Activated naive CD8-positive, alpha-beta T cell treated with anti-CD3 and anti-CD28 coated beads for 36 hours (primary cell): ENCODE measurements at regions not wholly inside any gene's neighbourhood (a gene's known extent, or its start where the extent isn't known, plus 50 kb on each side); places are given as distances from the start of the nearest gene placed in this dataset.

Source experiments
- DNase-seq: peaks from one replicate; pipeline ENCODE4 v3.0.0; 2021
- H3K27ac Mint-ChIP-seq: one replicate; pipeline ENCODE4 v1.8.0; 2022; ENCODE audit warnings: mild to moderate bottlenecking, moderate library complexity, mixed read lengths
- H3K27me3 Mint-ChIP-seq: one replicate; pipeline ENCODE4 v1.8.0; 2022; ENCODE audit warnings: mild to moderate bottlenecking, mixed read lengths
- H3K36me3 Mint-ChIP-seq: one replicate; pipeline ENCODE4 v1.8.0; 2021; ENCODE audit warnings: mild to moderate bottlenecking, mixed read lengths
- H3K4me1 Mint-ChIP-seq: one replicate; pipeline ENCODE4 v1.8.0; 2021; ENCODE audit warnings: mixed read lengths
- H3K4me3 Mint-ChIP-seq: one replicate; pipeline ENCODE4 v1.8.0; 2022; ENCODE audit warnings: mild to moderate bottlenecking, moderate library complexity, mixed read lengths
- H3K9me3 Mint-ChIP-seq: one replicate; pipeline ENCODE4 v1.8.0; 2022; ENCODE audit warnings: mixed read lengths

DNA sequence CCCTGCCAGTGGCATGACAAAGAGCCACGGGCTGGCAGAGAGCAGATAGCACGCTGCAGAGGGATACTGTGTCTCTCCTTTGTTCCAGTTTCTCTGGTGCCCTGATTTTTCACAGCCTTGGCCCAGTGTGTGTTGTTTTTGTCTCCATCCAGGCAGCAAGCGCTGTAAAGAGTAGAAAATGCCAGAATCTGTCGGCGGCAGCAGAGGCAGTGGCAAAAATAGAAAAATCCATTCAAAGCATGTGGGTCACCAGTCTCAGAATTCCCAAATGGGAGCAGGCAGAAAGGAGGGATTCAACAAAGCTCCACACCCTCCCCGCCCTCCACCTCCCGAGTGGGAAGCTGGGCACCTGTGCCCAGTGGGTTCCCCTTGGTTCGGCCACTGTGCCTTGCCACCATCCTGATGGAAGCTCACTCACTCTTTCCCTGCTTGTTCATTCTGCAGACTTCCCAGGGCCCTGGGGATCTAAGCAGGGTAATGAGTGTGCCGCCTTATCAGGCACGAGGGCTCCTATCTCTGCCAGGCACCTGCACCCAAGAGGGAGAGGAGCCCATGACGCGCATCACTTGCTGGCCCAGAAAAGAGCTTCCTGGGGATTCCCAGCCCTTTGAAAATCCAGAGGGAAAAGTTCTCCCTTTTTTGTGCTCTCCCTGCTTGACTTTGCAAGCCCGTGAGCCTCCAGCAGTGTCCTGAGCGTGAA, 416.9 kb downstream of the IRS2 start:
- H3K36me3 Mint-ChIP-seq = no peaks in the 10 kb centered on the region
- no peaks in the 10 kb centered on the region for H3K4me1 Mint-ChIP-seq
- no peak overlapping the region for H3K27ac Mint-ChIP-seq
- peaks cover 2% of the 10 kb centered on the region for H3K9me3 Mint-ChIP-seq
- H3K4me3 Mint-ChIP-seq = no peak overlapping the region
- no peak for DNase-seq
- peaks cover 14% of the 10 kb centered on the region for H3K27me3 Mint-ChIP-seq

DNA sequence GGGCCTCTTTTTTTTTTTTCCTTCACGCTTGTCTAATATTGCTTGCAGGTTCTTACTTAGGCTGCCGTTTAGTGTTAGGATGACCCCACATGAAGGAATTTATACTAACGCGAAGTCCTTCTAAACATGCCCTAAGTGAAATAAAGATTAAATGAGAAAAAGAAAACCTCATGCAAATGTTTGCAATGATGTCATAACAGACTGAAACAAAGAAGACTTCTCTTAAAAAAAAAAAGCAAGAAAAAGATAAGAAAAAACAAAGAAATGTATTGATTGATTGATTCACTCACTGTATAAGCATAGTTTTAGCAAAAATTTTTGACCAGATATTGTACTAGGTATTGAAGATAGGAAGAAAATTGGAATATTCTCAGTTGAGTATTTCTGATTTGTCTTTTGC, 418.2 kb downstream of the IRS2 start:
- Mint-ChIP-seq H3K27ac (no peak overlapping the region), H3K4me3 (no peak overlapping the region), H3K9me3 (peaks cover 2% of the 10 kb centered on the region), H3K4me1 (no peaks in the 10 kb centered on the region), H3K27me3 (peaks cover 7% of the 10 kb centered on the region), H3K36me3 (no peaks in the 10 kb centered on the region)
- DNase-seq = no peak

DNA sequence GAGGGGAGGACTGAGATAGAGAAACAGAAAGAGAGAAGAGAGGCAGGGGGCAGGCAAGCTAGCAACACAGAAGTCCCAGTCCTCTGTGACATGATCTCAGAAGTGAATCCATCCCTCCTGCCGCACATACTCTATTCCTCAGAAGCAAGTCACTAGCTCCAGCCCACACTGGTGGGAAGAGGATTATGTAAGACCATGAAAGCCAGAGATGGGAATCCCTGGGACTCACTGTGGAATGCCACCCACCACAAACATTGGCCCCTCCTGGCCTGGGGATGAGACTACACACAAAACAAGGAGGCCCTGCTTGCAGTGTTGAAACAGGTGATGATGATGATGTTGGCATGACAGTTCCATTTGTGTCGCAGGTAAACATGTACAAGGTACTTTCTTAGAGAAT, 419.9 kb downstream of the IRS2 start:
- H3K4me1 Mint-ChIP-seq = no peaks in the 10 kb centered on the region
- no peaks in the 10 kb centered on the region for H3K36me3 Mint-ChIP-seq
- H3K27ac Mint-ChIP-seq = no peak overlapping the region
- peaks cover 7% of the 10 kb centered on the region for H3K27me3 Mint-ChIP-seq
- no peak overlapping the region for H3K4me3 Mint-ChIP-seq
- DNase-seq = no peak
- peaks cover 2% of the 10 kb centered on the region for H3K9me3 Mint-ChIP-seq

DNA sequence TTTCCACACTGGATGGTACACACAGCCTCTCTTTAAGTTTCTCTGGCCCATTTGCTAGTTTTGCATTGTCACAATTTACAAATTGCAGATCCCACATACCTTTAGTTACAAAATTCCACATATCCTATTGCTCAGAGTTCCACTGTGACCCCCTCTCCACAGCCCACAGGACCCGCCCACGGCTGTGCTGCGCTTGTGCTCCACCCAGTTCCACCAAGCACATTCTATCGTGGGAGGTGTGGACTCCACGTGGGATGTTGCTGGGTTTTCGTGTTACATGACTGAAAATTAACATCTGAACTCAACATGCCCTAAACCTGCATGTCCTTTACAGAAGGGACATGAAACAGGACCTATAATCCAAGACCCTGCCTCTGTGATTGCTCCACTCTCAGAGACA, 423.0 kb downstream of the IRS2 start:
- Mint-ChIP-seq H3K9me3 (peaks cover 2% of the 10 kb centered on the region), H3K36me3 (no peaks in the 10 kb centered on the region), H3K27me3 (no peaks in the 10 kb centered on the region), H3K4me3 (no peak overlapping the region), H3K4me1 (no peaks in the 10 kb centered on the region), H3K27ac (no peak overlapping the region)
- no peak for DNase-seq

DNA sequence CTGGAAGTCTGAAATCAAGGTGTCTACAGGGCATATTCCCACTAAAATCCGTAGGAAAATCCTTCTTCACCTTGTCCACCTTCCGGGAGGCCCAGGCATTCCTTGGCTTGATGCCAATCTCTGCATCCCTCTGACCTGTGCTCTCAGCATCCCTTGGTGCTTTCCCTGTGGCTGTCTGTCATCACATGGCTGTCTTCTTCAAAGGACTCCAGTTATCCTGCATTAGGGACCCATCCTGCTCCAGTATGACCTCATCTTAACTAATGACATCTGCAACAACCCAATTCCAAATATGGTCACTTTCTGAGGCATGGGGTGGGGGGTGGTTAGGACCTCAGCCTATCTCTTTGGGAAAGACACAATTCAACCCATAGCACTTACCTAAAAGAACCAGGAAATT, 423.8 kb downstream of the IRS2 start:
- Mint-ChIP-seq H3K27ac (no peak overlapping the region), H3K9me3 (peaks cover 2% of the 10 kb centered on the region), H3K4me1 (no peaks in the 10 kb centered on the region), H3K36me3 (no peaks in the 10 kb centered on the region), H3K27me3 (no peaks in the 10 kb centered on the region), H3K4me3 (no peak overlapping the region)
- DNase-seq = no peak

- Mint-ChIP-seq H3K27me3 (no peaks in the 10 kb centered on the region), H3K4me1 (no peaks in the 10 kb centered on the region), H3K36me3 (no peaks in the 10 kb centered on the region), H3K9me3 (peaks cover 2% of the 10 kb centered on the region), H3K4me3 (no peak overlapping the region), H3K27ac (no peak overlapping the region)
- no peak for DNase-seq
These were observed 424.7 kb downstream of the IRS2 start for GRCh38 chr13:109361562-109362289.

DNA sequence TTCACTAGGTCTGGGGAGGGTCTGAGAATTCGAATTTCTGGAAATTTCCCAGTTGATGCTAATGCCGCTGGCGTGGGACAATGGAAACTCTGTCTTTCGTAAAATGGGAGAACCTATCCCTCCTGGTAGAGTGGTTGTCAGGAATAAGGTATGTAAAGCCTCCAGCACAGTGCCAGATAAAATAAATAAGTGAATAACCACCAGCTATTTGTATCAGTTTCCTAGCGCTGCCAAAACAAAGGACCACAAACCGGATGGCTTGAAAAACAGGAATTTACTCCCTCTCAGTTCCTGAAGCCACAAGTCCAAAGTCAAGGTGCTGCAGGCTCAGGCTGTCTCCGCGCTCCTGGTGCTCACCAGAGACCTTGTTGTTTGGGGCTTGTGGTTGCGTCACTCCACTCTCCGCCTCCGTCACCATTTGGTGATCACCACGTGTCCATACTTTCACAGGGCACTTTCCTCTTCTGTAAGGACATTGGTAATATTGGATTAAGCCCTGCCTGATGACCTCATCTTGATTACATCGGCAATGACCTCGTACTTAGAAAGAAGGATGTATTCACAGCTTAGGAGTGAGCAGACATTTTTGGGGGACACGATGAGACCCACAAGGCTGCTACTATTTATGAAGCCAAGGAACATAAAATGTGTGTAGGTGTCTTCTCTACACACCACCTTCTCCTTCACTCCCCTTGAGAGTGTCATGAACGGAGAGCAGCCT, 428.5 kb downstream of the IRS2 start:
- H3K9me3 Mint-ChIP-seq = no peaks in the 10 kb centered on the region
- H3K36me3 Mint-ChIP-seq = no peaks in the 10 kb centered on the region
- no peak for DNase-seq
- no peak overlapping the region for H3K4me3 Mint-ChIP-seq
- no peak overlapping the region for H3K27ac Mint-ChIP-seq
- H3K4me1 Mint-ChIP-seq = no peaks in the 10 kb centered on the region
- H3K27me3 Mint-ChIP-seq = peaks cover 4% of the 10 kb centered on the region

- H3K4me3 Mint-ChIP-seq = no peak overlapping the region
- peaks cover 6% of the 10 kb centered on the region for H3K27me3 Mint-ChIP-seq
- DNase-seq = no peak
- no peaks in the 10 kb centered on the region for H3K9me3 Mint-ChIP-seq
- no peaks in the 10 kb centered on the region for H3K36me3 Mint-ChIP-seq
- no peaks in the 10 kb centered on the region for H3K4me1 Mint-ChIP-seq
- H3K27ac Mint-ChIP-seq = no peak overlapping the region
These were observed 430.4 kb downstream of the IRS2 start for GRCh38 chr13:109355875-109356434.

- no peak overlapping the region for H3K27ac Mint-ChIP-seq
- H3K4me3 Mint-ChIP-seq = no peak overlapping the region
- no peaks in the 10 kb centered on the region for H3K36me3 Mint-ChIP-seq
These were observed 431.2 kb downstream of the IRS2 start for GRCh38 chr13:109355166-109355565.

GRCh38 chr13:109351236-109351635, 435.1 kb downstream of the IRS2 start:
- no peaks in the 10 kb centered on the region for H3K4me1 Mint-ChIP-seq
- H3K4me3 Mint-ChIP-seq = no peak overlapping the region
- H3K9me3 Mint-ChIP-seq = peaks cover 3% of the 10 kb centered on the region
- DNase-seq = no peak
- H3K27ac Mint-ChIP-seq = no peak overlapping the region
- H3K27me3 Mint-ChIP-seq = peaks cover 23% of the 10 kb centered on the region
- H3K36me3 Mint-ChIP-seq = peaks cover 1% of the 10 kb centered on the region

More at GRCh38 chr13:109355166-109355565, 431.2 kb downstream of the IRS2 start:
- DNase-seq = no peak
- H3K9me3 Mint-ChIP-seq = no peaks in the 10 kb centered on the region
- no peaks in the 10 kb centered on the region for H3K4me1 Mint-ChIP-seq
- peaks cover 11% of the 10 kb centered on the region for H3K27me3 Mint-ChIP-seq

DNA sequence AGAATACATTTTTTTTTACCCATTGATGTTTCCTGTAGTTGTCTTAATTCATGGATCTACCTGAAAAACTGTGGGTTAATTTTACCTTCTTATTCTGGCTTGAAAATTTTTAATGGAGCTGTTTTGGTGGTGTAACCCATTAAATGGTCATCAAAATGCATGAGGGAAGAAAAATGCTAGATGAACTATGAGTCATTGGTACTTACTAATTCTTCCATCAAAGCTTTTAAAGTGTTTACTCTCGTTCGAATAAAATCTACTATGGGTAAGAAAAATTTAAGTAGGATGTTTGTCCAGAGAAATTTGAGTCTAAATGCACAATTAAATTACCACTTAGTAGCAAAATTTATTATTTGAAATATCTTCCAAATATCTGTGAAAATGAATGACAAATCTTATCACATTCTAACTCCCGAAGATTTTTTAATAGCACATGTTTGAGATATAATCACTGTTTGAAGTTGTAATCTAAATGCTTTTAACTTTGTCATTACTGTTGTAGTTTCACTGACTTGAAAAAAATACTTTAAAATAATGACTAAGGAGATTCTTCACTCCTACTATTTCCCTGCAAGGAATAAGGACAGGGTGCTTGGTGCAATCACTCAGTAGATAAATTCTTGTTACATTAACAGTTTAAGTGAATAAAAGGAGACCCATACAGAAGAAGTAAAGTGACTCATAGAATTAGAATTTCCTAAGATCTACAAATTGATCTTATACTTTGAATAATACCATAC, 437.7 kb downstream of the IRS2 start:
- H3K9me3 Mint-ChIP-seq = peaks cover 3% of the 10 kb centered on the region
- no peak for DNase-seq
- no peak overlapping the region for H3K4me3 Mint-ChIP-seq
- no peak overlapping the region for H3K27ac Mint-ChIP-seq
- peaks cover 1% of the 10 kb centered on the region for H3K36me3 Mint-ChIP-seq
- H3K4me1 Mint-ChIP-seq = no peaks in the 10 kb centered on the region
- H3K27me3 Mint-ChIP-seq = peaks cover 26% of the 10 kb centered on the region

DNA sequence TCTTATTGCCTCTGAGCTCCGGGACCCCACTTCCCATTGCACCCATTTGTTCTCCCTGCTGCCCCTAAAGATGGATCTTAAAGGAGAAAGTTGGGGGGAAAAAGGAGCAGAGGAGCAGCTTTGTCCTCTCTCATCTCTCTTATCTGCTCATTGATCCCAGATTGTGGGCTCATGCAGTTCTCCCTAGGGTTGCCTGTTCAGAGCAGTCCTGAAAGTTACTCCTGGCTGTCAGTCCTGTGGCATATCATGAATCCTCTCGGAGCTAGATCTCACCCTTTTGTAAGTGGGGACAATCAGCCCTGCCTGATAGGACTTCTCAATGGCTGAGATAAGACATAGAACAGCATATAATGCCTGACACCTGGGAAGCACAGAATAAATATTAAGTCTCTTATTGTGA, 440.3 kb downstream of the IRS2 start:
- Mint-ChIP-seq H3K27ac (no peak overlapping the region), H3K9me3 (peaks cover 3% of the 10 kb centered on the region), H3K27me3 (peaks cover 21% of the 10 kb centered on the region), H3K4me1 (no peaks in the 10 kb centered on the region), H3K36me3 (peaks cover 1% of the 10 kb centered on the region), H3K4me3 (no peak overlapping the region)
- DNase-seq = no peak

DNA sequence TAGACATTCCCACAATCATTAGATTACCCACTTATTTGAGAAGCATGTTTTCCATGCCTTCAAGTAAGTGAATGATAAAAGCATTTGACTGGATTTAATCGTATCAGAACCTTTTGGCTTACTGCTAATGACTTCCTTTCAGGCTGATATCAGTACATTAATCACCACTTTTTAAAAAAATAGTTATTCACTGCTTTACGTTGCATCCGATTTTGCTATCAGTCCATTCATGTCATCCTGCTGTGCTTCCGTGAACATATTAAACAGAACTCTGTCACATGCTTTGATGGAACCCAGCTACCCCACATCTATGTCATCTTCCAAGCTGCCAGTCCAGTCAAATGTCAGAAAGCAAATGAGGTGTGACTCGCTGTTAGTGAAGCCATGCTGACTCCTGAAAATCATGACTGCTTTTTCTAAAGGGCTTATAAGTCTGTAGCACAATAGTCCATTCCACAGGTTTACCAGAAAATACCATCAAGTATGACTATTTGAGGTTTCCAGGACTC, 440.9 kb downstream of the IRS2 start:
- Mint-ChIP-seq H3K27ac (no peak overlapping the region), H3K9me3 (peaks cover 3% of the 10 kb centered on the region), H3K36me3 (peaks cover 1% of the 10 kb centered on the region), H3K4me3 (no peak overlapping the region), H3K4me1 (no peaks in the 10 kb centered on the region), H3K27me3 (peaks cover 15% of the 10 kb centered on the region)
- DNase-seq = no peak

DNA sequence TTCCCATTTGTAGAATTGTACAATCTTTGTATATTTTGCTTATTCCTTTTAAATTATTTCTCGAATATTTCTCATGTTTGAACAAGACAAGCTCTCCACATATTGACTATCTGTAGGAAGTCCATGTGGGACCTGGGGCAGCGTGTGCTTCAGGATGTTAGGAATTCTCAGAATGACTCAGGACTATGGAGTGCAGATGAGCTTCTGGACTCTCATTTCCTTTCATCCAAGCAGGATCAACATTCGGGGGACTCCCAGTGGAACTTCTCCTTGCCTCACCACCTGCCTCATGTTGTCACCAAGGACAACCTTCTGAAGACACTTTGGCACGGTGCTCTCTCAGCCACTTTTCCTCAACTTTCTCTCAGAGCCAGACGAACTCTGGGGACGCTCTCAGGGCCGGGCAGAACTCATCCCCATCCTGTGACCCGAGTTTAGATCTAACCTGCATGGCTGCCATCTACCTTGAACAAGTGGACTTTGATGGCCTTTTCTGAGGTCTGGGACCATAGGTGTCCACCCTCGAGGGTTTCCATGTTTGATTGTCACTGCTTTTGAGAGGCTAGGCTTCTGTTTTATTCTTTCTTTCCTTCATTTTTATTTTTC, 441.7 kb downstream of the IRS2 start:
- H3K4me1 Mint-ChIP-seq = no peaks in the 10 kb centered on the region
- H3K27ac Mint-ChIP-seq = no peak overlapping the region
- peaks cover 16% of the 10 kb centered on the region for H3K27me3 Mint-ChIP-seq
- DNase-seq = no peak
- H3K9me3 Mint-ChIP-seq = peaks cover 3% of the 10 kb centered on the region
- H3K36me3 Mint-ChIP-seq = peaks cover 1% of the 10 kb centered on the region
- no peak overlapping the region for H3K4me3 Mint-ChIP-seq
